OCI-LY7 (cell line): ENCODE measurements at regions not wholly inside any gene's neighbourhood (a gene's known extent, or its start where the extent isn't known, plus 50 kb on each side); places are given as distances from the start of the nearest gene placed in this dataset.

ENCODE experiments used
- BruUV-seq: library from RNA; stranded (reverse); fragments of 400-500 nt; replicated peaks from 2 replicates; lab custom pipeline; 2021; lab: Mats Ljungman, UMichigan
- CTCF ChIA-PET: fragments of 300-600 bp; sonication (Branson Sonifier 250); formaldehyde crosslinking; loops from one replicate; lab custom pipeline; 2022; ENCODE audit warnings: antibody characterized with exemption; ENCODE audit not compliant: unreplicated experiment; lab: Charles Lee
- POLR2A ChIA-PET: fragments of 300-600 bp; sonication (Branson Sonifier 250); formaldehyde crosslinking; loops from one replicate; lab custom pipeline; 2022; ENCODE audit warnings: antibody characterized with exemption; lab: Charles Lee
- DNase-seq: peaks from one replicate; pipeline ENCODE4 v3.0.0-alpha.2; 2015; ENCODE audit warnings: low spot score
- H2AFZ ChIP-seq: fragments of 200-600 bp; sonication (generic), shearing (Covaris generic); 2 replicates; pipeline ENCODE4 v1.6.1; 2014; ENCODE audit warnings: mild to moderate bottlenecking, antibody characterized with exemption, low read length, moderate library complexity
- H3K27ac ChIP-seq: fragments of 200-600 bp; sonication (generic); 2 replicates; pipeline ENCODE4 v1.5.1; 2014; ENCODE audit warnings: mixed run types, low read depth, mild to moderate bottlenecking, moderate library complexity, low read length, inconsistent platforms; ENCODE audit not compliant: poor library complexity, severe bottlenecking
- H3K36me3 ChIP-seq: fragments of 200-600 bp; sonication (generic); 2 replicates; pipeline ENCODE4 v1.6.1; 2014; ENCODE audit warnings: mild to moderate bottlenecking, antibody characterized with exemption, low read length, moderate library complexity, mixed read lengths; ENCODE audit not compliant: insufficient read depth
- H3K4me1 ChIP-seq: fragments of 200-600 bp; sonication (generic); 2 replicates; pipeline ENCODE4 v1.5.1; 2014; ENCODE audit warnings: mild to moderate bottlenecking, low read length; ENCODE audit not compliant: insufficient read depth, poor library complexity, severe bottlenecking
- H3K4me2 ChIP-seq: fragments of 200-600 bp; sonication (generic); 2 replicates; pipeline ENCODE4 v1.6.1; 2014; ENCODE audit warnings: mild to moderate bottlenecking, low read length
- H3K4me3 ChIP-seq: fragments of 200-600 bp; sonication (generic); 2 replicates; pipeline ENCODE4 v1.5.1; 2014; ENCODE audit warnings: mild to moderate bottlenecking, low read depth, low read length; ENCODE audit not compliant: poor library complexity, severe bottlenecking
- H3K79me2 ChIP-seq: fragments of 200-600 bp; sonication (generic); 2 replicates; pipeline ENCODE4 v1.6.1; 2016; ENCODE audit warnings: low read depth, mild to moderate bottlenecking, low read length, moderate library complexity, mixed read lengths; ENCODE audit not compliant: insufficient read depth
- H3K9me2 ChIP-seq: fragments of 200-600 bp; sonication (generic); 2 replicates; pipeline ENCODE4 v1.6.1; 2016; ENCODE audit warnings: mild to moderate bottlenecking, low read length, mixed read lengths; ENCODE audit not compliant: insufficient read depth
- H3K9me3 ChIP-seq: fragments of 200-600 bp; sonication (generic); 2 replicates; pipeline ENCODE4 v1.6.1; 2014; ENCODE audit warnings: mild to moderate bottlenecking, mixed run types, low read length, mixed read lengths
- H4K20me1 ChIP-seq: fragments of 200-600 bp; sonication (generic); 2 replicates; pipeline ENCODE4 v1.6.1; 2014; ENCODE audit warnings: mild to moderate bottlenecking, antibody characterized with exemption, low read length, moderate library complexity, mixed read lengths; ENCODE audit not compliant: insufficient read depth
- EZH2phosphoT487 ChIP-seq: fragments of 200-600 bp; sonication (generic); IDR thresholded peaks from 2 replicates; pipeline ENCODE4 v1.6.1; 2018; ENCODE audit warnings: low read depth, borderline replicate concordance, mild to moderate bottlenecking, mixed run types, antibody characterized with exemption, low read length, moderate library complexity, mixed read lengths
- intact Hi-C: fragments of 100-400 bp; cut with micrococcal nuclease; formaldehyde crosslinking; loops from one replicate; pipeline ENCODE4 v1.10.0; 2022; ENCODE audit not compliant: unreplicated experiment
- TF ChIP-seq, protein P1 (sequence below): fragments of 200-600 bp; sonication (generic); conservative IDR thresholded peaks from 2 replicates; pipeline ENCODE4 v1.5.1; 2014; ENCODE audit warnings: mild to moderate bottlenecking, antibody characterized with exemption, low read length, moderate library complexity, mixed read lengths

DNA sequence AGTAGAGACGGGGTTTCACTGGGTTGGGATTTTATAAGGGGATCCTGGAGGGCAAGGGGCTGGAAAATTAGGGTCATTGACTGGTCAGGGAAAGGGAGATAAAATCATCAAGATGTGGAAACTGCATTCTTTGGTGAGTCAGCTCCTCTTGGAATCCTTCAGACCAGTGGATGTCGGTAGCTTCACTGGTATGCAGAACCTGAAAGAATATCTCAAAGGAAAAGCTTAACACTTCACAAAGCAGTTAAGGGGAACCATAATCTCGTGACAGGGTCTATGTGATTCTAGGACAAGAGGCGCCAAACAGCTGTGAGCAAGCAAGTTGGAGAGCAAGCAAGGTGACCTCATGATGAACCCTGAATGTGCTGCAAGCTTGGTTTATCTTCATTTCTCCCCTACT, 634.7 kb upstream of the AUTS2 start:
- intact Hi-C loops: no loop called here
- no TSS peak for BruUV-seq
- no peak overlapping the region for H3K27ac ChIP-seq

GRCh38 chr7:68964060-68964459, 634.2 kb upstream of the AUTS2 start:
- intact Hi-C loops: no loop called here
- Histone ChIP-seq H3K27ac (no peak overlapping the region), H3K36me3 (no peaks in the 10 kb centered on the region), H3K4me3 (no peak overlapping the region), H3K4me2 (no peak overlapping the region), H3K9me3 (no peaks in the 10 kb centered on the region), H2AFZ (no peak overlapping the region), H3K4me1 (no peaks in the 10 kb centered on the region), H4K20me1 (no peaks in the 10 kb centered on the region), H3K79me2 (no peaks in the 10 kb centered on the region), H3K9me2 (no peaks in the 10 kb centered on the region)
- no TSS peak for BruUV-seq
- POLR2A ChIA-PET: no interaction called here
- no peak for DNase-seq
- TF ChIP-seq, protein P1, sequence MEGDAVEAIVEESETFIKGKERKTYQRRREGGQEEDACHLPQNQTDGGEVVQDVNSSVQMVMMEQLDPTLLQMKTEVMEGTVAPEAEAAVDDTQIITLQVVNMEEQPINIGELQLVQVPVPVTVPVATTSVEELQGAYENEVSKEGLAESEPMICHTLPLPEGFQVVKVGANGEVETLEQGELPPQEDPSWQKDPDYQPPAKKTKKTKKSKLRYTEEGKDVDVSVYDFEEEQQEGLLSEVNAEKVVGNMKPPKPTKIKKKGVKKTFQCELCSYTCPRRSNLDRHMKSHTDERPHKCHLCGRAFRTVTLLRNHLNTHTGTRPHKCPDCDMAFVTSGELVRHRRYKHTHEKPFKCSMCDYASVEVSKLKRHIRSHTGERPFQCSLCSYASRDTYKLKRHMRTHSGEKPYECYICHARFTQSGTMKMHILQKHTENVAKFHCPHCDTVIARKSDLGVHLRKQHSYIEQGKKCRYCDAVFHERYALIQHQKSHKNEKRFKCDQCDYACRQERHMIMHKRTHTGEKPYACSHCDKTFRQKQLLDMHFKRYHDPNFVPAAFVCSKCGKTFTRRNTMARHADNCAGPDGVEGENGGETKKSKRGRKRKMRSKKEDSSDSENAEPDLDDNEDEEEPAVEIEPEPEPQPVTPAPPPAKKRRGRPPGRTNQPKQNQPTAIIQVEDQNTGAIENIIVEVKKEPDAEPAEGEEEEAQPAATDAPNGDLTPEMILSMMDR: no peak
- TF ChIP-seq EZH2phosphoT487: no peak
- CTCF ChIA-PET: no interaction called here

More for the DNA sequence above, 634.7 kb upstream of the AUTS2 start:
- TF ChIP-seq, protein P1: no peak
- no peak for TF ChIP-seq EZH2phosphoT487
- no peak for DNase-seq
- H2AFZ ChIP-seq: no peak overlapping the region
- no peaks in the 10 kb centered on the region for H3K36me3 ChIP-seq
- no peaks in the 10 kb centered on the region for H3K4me1 ChIP-seq
- ChIA-PET POLR2A (interaction anchor here (0.6 kb wide), 1 partner anchor 51 kb away, joined by 4 read pairs; no protein-coding TSS in a partner anchor), CTCF (no interaction called here)
- H3K9me2 ChIP-seq: no peaks in the 10 kb centered on the region
- no peaks in the 10 kb centered on the region for H3K79me2 ChIP-seq
- H3K4me2 ChIP-seq: no peak overlapping the region
- no peaks in the 10 kb centered on the region for H3K9me3 ChIP-seq
- no peaks in the 10 kb centered on the region for H4K20me1 ChIP-seq
- H3K4me3 ChIP-seq: no peak overlapping the region

- Histone ChIP-seq H3K79me2 (no peaks in the 10 kb centered on the region), H3K9me2 (no peaks in the 10 kb centered on the region), H3K27ac (no peak overlapping the region), H3K4me2 (no peak overlapping the region), H4K20me1 (no peaks in the 10 kb centered on the region), H2AFZ (no peak overlapping the region), H3K4me3 (no peak overlapping the region), H3K4me1 (no peaks in the 10 kb centered on the region), H3K9me3 (no peaks in the 10 kb centered on the region), H3K36me3 (no peaks in the 10 kb centered on the region)
- no peak for DNase-seq
- ChIA-PET POLR2A (no interaction called here), CTCF (no interaction called here)
- TF ChIP-seq, protein P1: no peak
- no peak for TF ChIP-seq EZH2phosphoT487
- BruUV-seq: no TSS peak
- intact Hi-C loops: no loop called here
Measured at GRCh38 chr7:68965351-68965750, 632.9 kb upstream of the AUTS2 start.
